SK-N-DZ (cell line): ENCODE measurements at regions not wholly inside any gene's neighbourhood (a gene's known extent, or its start where the extent isn't known, plus 50 kb on each side); places are given as distances from the start of the nearest gene placed in this dataset.

ENCODE experiments used
- DNase-seq: peaks from one replicate; pipeline ENCODE4 v3.0.0-alpha.2; 2015; ENCODE audit warnings: low spot score

DNA sequence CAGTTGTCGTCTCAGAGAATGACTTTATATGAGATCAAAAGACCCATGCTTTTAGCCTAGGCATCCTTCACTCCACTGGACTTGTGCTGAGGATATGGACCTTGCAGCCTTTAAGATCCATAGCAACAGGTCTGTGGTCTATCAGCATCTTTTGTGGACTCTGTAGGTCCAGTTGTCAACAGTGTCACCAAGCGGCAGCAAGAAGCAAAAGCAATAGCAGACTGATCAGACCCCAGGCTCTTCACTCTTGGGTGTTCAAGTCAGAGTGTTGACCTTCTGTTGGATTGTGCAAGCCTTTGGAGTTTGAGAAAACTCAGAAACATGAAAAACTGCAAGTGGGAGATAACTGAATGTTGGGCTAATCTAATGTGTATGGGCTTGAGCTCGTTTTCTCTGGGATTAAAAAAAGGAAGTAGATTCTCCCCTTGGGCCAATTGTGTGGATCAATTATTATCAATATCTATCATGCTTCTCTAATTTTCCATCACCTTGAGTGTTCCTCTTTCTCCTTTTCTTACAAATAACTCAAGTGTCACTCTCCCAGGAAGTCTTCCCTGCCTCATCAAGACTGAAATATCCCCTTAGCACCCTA, 144.2 kb downstream of the LYPLAL1 start:
- DNase-seq, result no peak

DNA sequence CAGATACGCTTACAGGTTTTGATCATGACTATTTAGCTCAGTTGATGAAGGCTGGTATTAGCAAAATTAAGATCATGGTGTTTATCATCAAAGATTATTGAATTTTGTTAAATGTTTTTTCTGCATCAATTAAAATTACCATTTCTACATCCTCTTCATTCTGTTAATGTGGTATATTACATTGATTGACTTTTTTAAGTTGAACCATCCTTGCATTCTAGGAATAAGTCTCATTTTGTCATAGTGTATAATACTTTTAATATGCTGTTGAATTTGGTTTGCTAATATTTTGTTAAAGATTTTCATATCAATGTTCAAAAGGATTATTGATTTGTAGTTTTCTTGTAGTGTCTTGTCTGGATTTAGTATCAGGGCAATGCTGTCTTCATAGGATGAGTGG, 142.4 kb downstream of the LYPLAL1 start:
- no peak for DNase-seq

DNA sequence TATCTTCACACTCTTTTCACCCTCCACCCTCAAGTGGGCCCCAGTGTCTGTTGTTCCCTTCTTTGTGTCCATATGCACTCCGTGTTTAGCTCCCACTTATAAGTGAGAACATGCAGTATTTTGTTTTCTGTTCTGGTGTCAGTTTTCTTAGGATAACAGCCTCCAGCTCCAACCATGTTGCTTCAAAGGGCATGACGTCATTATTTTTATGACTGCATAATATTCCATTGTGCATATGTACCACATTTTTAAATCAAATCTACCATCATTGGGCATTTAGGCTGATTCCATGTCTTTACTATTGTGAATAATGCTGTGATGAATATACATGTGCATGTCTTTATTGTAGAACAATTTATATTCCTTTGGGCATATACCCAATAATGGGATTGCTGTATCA, 140.3 kb downstream of the LYPLAL1 start:
- no peak for DNase-seq

DNA sequence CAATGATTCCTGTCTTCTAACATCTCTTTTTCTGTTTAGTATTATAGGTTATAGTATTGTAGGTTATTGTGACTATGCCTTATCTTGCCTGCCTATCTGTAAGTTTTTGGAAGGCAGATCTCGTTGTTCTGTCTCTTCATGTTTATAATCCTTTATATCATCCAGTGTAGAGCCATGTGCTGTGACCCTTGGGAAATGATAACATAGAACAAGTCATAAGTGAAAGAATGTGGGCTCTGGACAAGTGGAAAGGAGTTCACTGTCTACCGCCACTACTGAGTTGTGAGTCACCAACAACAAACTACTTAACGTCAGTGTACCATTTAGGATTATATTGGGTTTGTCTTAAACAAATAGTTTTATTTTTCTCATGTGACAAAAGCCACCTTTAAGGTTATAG, 139.3 kb downstream of the LYPLAL1 start:
- DNase-seq, result no peak

DNA sequence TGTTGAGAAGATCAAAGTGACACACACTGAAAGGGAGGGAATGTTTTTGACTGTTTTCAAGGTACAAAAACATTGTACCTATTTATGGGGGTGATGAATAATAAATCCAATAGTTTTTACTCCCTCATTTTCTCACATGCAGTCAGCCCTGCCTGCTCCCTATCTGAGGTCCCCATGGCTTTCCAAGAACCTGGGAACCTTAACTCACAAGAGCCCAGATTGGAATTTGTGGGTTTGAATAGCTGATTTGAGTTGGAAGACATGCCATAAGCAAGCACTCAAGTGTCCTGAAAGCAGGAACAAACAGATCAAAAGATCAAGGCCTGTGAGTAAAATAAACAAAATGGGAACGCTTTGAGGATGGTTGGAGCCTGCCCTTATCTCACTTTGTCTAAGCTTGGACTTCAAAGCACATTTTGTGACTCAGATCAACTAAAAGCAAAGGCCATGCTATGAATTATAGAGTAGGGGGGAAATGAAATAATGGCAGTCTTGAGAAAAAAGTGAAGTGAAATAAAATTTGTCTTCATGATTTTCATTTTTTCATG, 136.6 kb downstream of the LYPLAL1 start:
- no peak for DNase-seq

DNA sequence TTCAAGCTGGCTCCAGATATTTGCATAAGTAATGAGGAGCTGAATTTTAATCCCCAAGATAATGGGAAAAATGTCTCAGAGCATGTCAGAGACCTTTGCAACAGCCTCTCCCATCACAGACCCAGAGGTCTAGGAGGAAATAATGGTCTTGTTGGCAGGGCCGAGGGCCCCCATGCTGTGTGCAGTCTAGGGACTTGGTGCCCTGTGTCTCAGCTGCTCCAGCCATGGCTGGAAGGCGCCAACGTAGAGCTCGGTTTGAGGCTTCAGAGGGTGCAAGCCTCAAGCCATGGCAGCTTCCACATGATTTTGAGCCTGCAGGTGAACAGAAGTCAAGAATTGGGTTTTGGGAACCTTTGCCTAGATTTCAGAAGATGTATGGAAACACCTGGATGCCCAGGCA, 134.7 kb downstream of the LYPLAL1 start:
- DNase-seq, result no peak

DNA sequence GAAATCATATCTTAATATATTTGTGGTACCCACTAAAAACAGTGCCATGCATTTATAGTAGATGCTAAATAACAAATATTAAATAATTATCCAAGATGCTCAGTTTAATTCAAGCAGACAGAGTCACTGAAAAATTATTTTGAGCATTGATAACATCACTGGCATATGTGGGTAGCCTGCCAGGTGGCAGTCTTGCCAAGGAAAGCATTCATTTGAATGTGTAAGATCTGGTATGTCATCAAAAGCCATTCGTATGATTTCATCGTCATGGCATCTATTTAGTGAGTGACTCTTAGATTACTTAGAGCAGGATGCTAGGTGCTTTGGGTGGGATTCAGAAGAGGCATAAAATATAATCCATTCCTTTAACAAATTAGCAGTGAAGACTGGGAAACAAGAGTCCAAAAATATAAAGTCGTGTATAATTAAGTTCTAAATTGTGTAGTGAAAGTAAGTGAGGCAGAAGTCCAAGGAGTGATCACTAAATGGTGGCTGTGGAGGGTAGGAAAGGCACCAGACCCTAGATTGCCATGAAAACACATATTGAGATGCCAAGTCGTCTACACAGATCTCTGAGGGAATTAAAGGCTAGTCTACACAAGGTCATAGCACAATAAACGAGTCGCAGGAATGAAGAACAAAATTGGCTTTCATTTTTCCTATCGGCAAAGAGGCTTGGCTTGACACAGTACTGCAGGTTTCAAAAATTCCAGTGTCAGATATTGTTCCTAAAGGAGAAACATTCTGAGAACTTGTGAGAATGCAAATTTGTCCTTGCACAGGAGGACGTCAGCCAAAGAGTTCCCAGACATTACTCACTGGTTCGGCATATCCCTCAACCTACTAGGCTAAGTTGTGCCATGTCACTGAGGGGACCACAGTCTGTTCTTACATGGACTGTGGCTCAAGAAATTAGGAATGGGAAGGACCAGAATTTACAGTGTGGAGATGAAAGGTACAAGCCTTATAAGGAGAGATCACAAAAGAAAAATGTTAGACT, 130.8 kb downstream of the LYPLAL1 start:
- DNase-seq, result no peak

DNA sequence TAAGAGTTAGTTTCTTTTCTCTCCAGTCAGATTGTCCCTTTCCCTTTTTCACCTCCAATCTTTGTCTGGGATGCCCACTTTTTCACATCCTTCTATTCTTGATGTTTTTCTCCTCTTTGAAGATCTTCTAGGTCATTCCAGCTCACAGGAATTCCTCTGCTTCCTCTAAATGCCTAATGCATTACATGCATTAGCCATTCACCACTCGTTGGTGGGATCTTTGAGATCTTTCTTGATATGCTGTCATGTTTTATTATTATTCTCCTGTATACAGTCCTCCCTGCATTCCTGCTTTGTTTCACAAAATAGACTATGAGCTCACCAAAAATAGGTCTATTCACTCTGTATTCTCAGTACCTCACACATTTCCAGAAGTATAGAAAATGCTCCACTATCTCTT, 129.0 kb downstream of the LYPLAL1 start:
- DNase-seq, result no peak

DNA sequence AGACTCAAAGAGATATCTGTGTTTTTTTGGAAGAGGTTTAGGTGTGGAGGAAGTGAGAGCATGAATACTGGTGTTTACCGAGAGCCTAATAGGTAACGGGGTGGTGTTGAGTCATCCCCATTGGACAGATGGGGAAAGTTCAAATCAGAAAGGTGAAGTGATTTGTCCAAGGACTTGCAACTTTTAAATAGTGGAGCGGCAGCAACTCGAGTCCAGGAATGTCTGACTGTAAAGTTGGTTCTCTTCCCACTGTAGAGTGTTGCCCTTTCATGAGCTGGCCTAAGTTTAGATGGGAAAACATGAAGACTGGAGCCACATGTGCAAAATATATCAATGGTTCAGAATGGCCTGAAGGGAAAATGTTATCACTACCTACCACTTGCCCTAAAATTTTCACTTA, 125.7 kb downstream of the LYPLAL1 start:
- DNase-seq, result no peak

DNA sequence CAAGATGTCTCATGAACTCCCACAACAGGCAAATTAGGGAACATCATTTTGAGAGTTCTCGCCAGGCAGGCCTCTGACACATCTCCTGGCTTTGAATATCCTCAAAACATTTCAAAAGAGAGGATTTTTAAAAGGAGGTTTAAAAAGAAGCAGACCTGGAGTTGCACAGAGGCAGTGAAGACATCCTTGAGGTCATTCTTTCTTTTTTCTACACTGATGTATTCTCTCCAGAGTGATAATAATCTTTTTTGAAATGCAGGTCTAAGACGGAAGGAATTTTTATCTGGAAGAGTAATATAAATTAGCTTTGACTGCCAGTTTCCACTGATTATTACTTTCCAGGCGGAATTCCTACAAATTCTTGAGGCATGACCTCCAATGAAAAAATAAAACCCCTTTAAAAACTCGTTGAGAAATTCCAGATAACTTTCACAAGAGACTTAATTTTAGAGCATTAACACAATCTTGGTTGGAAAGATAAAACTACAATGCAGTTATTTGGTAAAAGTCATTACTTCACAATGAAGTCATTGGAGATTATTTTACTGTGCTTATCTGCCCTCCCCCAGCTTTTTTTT, 125.0 kb downstream of the LYPLAL1 start:
- no peak for DNase-seq

DNA sequence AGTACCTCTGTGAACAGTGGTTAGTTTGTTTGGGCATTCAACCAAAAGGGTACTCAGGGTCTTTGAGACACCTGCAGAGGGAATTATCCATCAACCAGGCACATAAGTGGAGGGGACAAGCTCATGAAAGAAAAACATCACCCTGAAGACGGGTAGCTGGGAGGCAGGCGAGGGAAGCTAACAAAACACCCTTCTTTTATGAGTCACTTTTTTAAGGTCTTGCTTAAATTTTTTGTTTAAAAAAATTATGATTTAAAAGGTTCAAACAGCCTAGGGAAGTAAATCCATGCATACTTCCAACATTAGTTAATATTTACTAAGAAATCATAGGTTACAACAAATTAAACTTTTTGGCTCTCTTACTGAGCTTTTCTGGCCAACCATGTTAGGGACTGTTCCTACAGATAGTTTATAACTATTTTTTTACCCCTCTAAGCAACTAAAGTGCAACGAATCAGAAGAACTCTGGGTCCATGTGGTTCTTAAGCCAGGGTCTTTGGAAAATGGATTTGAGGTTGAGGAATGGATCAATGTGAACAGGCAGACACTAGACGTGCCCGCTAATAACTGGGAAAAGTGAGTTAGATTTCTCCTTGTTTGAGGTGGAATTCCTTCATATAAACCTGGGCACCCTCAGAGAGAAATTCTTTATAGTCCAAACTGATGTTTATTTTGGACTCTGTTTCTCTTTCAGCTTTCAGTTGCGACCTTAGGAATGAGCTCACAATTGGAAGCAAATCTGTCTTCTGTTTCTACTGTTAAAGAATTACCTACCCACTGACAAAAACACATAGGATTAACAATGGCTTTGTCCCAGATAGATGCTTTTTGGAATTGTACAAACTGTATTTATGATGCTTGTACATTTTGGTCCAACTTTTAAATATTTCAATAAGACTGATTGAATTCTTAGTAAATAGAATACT, 123.0 kb downstream of the LYPLAL1 start:
- no peak for DNase-seq

DNA sequence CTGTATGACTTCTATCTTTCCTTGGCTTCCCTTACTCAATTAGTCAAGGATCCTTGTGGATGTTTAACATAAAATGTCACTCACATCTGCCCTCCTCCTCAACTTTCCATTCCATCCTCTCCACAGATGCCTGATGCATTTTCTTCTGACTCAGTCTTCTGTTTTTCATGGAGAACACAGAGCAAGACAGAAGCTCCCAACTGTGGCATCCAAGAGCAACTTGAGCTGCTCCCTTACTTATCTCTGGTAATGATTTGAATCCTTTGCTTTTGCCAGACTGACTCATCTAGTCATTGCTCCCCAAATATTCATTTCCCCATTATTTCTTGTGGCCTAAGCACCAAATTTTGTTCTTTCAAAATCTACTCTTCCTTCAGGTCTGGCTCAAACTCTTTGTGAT, 120.6 kb downstream of the LYPLAL1 start:
- DNase-seq, result no peak

DNA sequence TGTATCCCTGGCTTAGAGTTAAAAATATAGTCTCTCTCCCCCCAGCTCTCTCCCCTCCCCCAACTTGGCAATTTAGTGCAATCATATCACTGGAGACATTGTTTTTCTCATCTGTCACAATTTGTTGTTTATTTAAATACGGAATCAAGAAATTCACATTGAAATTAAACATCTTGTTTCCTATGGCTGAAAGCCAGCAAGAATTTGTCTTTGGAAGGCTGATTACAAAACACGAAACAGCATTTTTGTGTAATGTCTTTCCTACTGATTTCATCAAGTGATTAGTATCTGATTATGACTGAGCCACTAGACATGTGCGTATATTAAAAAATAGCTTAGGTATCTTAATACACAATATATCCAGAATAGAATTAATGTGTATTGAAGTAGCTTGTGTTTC, 119.7 kb downstream of the LYPLAL1 start:
- no peak for DNase-seq

DNA sequence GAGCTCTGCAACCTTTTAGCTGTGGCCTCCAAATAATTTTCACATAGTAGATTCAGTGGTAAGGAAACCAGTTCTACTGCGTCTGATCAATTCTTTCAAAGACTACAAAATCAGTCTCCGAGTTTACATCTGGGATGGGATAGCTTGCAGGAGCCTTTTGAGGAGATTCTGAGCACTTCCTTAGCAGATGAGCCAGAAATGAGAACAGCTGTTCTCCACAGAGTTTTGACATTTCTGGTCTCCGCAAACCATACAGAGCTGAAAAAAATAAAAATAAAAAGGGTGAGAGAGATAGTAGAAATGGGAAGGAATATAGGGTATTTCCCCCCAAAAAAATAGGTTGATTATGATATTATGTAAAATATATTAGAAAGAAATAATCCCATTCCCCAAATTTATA, 119.3 kb downstream of the LYPLAL1 start:
- DNase-seq, result no peak

DNA sequence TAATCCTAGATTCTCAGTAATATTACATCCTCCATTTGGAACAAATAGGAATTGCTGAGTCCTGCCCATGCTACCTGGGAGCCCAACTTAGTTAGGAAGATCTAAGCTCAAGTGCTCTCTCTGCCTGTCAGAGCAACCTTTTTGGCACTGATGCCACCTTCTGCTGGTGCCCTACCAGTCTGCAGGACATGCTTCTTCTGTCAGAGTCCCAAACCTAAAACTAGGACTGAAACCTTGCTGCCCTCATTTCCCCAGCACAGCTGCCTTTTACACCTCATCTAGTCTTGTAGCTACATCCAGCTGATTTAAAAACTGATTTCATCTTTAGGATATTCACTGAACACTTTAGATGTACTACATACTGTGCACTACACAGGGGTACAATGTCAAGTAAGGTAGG, 118.7 kb downstream of the LYPLAL1 start:
- no peak for DNase-seq

DNA sequence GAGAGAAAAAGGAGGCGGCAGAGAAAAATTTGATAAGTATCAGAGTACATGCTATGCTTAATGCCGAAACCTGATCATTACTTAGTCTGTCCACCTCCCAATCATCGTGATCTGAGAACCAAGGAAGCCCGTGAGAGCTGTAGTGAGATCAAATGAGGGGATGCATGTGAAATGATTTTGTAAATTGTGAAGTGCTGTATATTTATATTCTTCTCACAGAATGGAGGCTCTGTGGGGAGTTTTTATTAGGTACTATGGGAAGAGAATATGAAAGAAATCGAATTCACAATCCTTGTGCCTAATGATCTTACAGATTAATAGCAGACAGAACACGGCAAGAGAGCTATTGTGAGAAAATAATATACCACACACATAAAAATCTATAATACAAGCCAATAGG, 115.5 kb downstream of the LYPLAL1 start:
- DNase-seq, result no peak

DNA sequence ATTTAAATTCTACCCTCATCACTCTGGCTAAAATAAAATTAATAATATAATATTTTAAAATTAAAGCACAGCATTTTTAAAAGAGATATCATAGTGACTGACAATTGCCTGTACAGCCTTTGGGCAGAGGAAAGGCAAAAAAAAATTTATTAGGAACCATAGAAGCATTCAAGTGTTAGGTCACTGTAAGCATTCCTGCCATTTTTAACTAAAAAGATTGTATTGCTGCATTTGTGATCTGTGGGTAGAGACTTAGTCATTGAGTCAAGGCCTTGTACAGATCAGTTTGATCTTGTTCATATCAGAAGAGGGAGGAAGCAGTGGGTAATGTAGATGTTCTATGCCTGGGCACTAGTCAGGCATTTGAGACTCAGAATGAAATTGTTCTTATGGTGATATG, 109.9 kb downstream of the LYPLAL1 start:
- DNase-seq, result no peak

DNA sequence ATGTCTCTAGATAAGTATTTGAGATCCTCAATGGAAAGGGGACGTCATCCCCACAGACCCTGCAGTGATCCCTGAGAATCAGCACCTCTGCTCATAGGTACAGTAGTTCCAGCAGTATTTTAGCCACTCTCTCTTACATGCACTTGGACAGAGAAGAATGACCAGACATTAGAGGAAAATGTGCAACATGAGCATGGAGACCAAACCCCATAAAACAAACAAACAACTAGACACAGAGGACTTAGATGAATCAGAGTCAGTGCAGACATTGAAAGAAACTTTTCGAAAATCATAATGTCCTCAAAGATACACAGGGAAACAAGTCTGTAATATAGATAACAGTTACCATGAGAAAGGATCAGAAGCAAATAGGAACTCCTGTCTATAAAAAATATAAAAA, 108.2 kb downstream of the LYPLAL1 start:
- DNase-seq, result no peak

DNA sequence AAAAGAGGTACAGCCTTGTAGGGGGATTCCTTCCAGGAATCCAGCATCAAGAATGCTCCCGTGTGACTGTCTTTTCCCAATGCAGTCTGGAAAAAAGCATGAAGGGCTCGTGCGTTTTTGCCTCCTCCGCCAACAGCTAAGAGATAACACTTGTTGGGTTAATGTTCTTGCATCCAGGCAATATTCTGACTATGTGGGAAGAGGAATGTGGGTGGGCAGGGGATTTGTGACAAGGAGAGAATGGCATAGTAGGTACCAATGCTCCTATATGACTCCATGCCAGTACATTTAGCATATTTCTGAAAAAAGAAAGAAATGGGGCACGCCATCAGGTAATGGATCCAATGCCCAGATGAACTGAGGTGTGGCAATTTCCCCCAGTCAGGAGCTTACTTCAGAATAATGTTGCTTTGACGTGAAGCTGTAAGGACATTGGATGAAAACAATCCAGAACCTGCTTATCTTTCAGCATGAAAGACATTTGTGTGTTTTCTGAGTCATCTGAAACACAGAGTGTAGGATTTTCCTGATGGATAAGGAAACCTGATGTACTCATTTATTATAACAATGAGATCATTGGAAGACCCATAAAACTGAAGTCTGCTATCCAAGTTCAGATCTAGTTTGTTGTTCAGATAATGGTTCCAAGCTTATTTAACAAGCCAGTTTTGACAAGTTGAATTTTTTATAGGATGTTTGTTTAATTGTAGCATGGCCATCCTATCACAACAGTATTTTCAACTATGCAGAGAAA, 105.5 kb downstream of the LYPLAL1 start:
- no peak for DNase-seq

DNA sequence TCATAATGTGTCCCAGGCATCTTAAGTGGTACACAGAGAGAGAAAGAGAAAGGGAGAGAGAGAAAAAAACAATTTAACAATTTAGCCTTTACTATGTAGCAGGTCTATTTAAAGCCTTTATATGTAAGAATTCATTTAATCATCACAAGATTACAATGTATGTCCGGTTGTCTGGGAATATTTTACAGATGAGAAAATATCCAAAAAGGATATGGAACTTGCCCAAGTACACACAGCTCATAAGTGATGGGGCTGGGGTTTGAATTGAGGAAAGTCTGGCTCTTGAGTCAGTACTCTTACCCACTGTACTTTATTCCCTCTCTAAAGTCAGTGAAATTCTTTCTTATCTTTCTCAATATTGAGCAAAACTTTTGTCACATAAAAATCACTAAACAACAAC, 104.6 kb downstream of the LYPLAL1 start:
- no peak for DNase-seq
